RWPE1 (cell line): ENCODE measurements at regions not wholly inside any gene's neighbourhood (a gene's known extent, or its start where the extent isn't known, plus 50 kb on each side); places are given as distances from the start of the nearest gene placed in this dataset.

Experiments used
- CTCF ChIA-PET: fragments of 350-600 bp; sonication (Branson Sonifier 250); formaldehyde crosslinking; extraction: SDS; loops from one replicate; lab custom pipeline; 2021; lab: Yijun Ruan, JAX
- POLR2A ChIA-PET: fragments of 400-600 bp; formaldehyde crosslinking; extraction: SDS; loops from one replicate; lab custom pipeline; 2020; ENCODE audit warnings: antibody characterized with exemption; ENCODE audit not compliant: low non-redundant PET; lab: Yijun Ruan, JAX
- DNase-seq: peaks from one replicate; pipeline ENCODE4 v3.0.0; 2012; ENCODE audit warnings: low spot score
- H3K27ac ChIP-seq: fragments of 450-650 bp; 2 replicates; pipeline ENCODE4 v1.5.1; 2017
- CTCF ChIP-seq: fragments of 450-650 bp; conservative IDR thresholded peaks from 2 replicates; pipeline ENCODE4 v1.5.1; 2017; ENCODE audit warnings: low read depth, mild to moderate bottlenecking

- DNase-seq, result peak; percentile 6
- POLR2A ChIA-PET, result no interaction called here
- peak overlapping the region; percentile 59 for H3K27ac ChIP-seq
- CTCF ChIA-PET, result interaction anchor here (0.6 kb wide), 1 partner anchor 1274 kb away, joined by 3 read pairs; no protein-coding TSS in a partner anchor
- TF ChIP-seq CTCF, result no peak
Observed at GRCh38 chrX:39011454-39012221, 210.4 kb downstream of the MID1IP1 start.

- no peak overlapping the region for H3K27ac ChIP-seq
- ChIA-PET POLR2A (no interaction called here), CTCF (no interaction called here)
Observed at GRCh38 chrX:39012621-39013111, 211.4 kb downstream of the MID1IP1 start.

GRCh38 chrX:39016556-39016955 lies 215.3 kb downstream of the MID1IP1 start:
- POLR2A ChIA-PET, result no interaction called here
- no peak overlapping the region for H3K27ac ChIP-seq
- no peak for TF ChIP-seq CTCF
- DNase-seq, result no peak
- CTCF ChIA-PET, result no interaction called here

More at GRCh38 chrX:39012621-39013111, 211.4 kb downstream of the MID1IP1 start:
- no peak for DNase-seq
- TF ChIP-seq CTCF, result no peak

GRCh38 chrX:39017077-39017476 lies 215.8 kb downstream of the MID1IP1 start:
- ChIA-PET CTCF (no interaction called here), POLR2A (no interaction called here)
- TF ChIP-seq CTCF, result no peak
- no peak overlapping the region for H3K27ac ChIP-seq
- no peak for DNase-seq

GRCh38 chrX:39017716-39018115 lies 216.5 kb downstream of the MID1IP1 start:
- ChIA-PET CTCF (no interaction called here), POLR2A (no interaction called here)
- no peak for TF ChIP-seq CTCF
- DNase-seq, result no peak
- H3K27ac ChIP-seq, result no peak overlapping the region

- no peak for TF ChIP-seq CTCF
- no peak for DNase-seq
- POLR2A ChIA-PET, result no interaction called here
- CTCF ChIA-PET, result no interaction called here
- no peak overlapping the region for H3K27ac ChIP-seq
Observed at GRCh38 chrX:39018541-39018940, 217.3 kb downstream of the MID1IP1 start.
